Loucy (cell line): ENCODE measurements at regions not wholly inside any gene's neighbourhood (a gene's known extent, or its start where the extent isn't known, plus 50 kb on each side); places are given as distances from the start of the nearest gene placed in this dataset.

Source experiments
- H2AFZ ChIP-seq: fragments of 200-600 bp; sonication (generic); 2 replicates; pipeline ENCODE4 v1.6.0; 2016; ENCODE audit warnings: antibody characterized with exemption, mild to moderate bottlenecking, low read length, moderate library complexity
- H3F3A ChIP-seq: fragments of 200-600 bp; 2 replicates; pipeline ENCODE4 v1.6.0; 2016; ENCODE audit warnings: antibody characterized with exemption, low read depth, mild to moderate bottlenecking
- H3K27me3 ChIP-seq: fragments of 200-600 bp; sonication (generic); 2 replicates; pipeline ENCODE4 v1.6.1; 2014; ENCODE audit warnings: low read length, mild to moderate bottlenecking; ENCODE audit not compliant: insufficient read depth, poor library complexity, severe bottlenecking
- H3K36me3 ChIP-seq: fragments of 200-600 bp; sonication (generic); 2 replicates; pipeline ENCODE4 v1.6.1; 2016; ENCODE audit warnings: low read length; ENCODE audit not compliant: insufficient read depth
- H3K4me1 ChIP-seq: fragments of 200-600 bp; sonication (generic); 2 replicates; pipeline ENCODE4 v1.5.1; 2014; ENCODE audit warnings: low read length, mild to moderate bottlenecking; ENCODE audit not compliant: insufficient read depth, poor library complexity, severe bottlenecking
- H3K4me2 ChIP-seq: fragments of 200-600 bp; sonication (generic); 2 replicates; pipeline ENCODE4 v1.6.0; 2014; ENCODE audit warnings: antibody characterized with exemption, low read length, low read depth, mild to moderate bottlenecking; ENCODE audit not compliant: poor library complexity, severe bottlenecking
- H3K4me3 ChIP-seq: fragments of 200-600 bp; sonication (generic); 2 replicates; pipeline ENCODE4 v1.5.1; 2014; ENCODE audit warnings: low read length, mild to moderate bottlenecking, mixed read lengths; ENCODE audit not compliant: poor library complexity, severe bottlenecking
- H3K79me2 ChIP-seq: fragments of 200-600 bp; sonication (generic); 2 replicates; pipeline ENCODE4 v1.6.1; 2014; ENCODE audit warnings: low read length; ENCODE audit not compliant: insufficient read depth
- H3K9ac ChIP-seq: fragments of 200-600 bp; sonication (generic); 2 replicates; pipeline ENCODE4 v1.6.0; 2014; ENCODE audit warnings: mild to moderate bottlenecking, low read depth, low read length, moderate library complexity; ENCODE audit not compliant: poor library complexity, severe bottlenecking
- H3K9me2 ChIP-seq: fragments of 200-600 bp; sonication (generic); replicated peaks from 2 replicates; pipeline ENCODE4 v1.6.1; 2016; ENCODE audit warnings: low read depth, low read length, mixed read lengths
- H3K9me3 ChIP-seq: fragments of 200-600 bp; sonication (generic); 2 replicates; pipeline ENCODE4 v1.6.1; 2014; ENCODE audit warnings: mild to moderate bottlenecking, antibody characterized with exemption, low read length, low read depth; ENCODE audit not compliant: insufficient read depth
- H4K20me1 ChIP-seq: fragments of 200-600 bp; sonication (generic); 2 replicates; pipeline ENCODE4 v1.6.0; 2014; ENCODE audit warnings: antibody characterized with exemption, low read length, mild to moderate bottlenecking; ENCODE audit not compliant: insufficient read depth, poor library complexity, severe bottlenecking
- EZH2phosphoT487 ChIP-seq: fragments of 200-600 bp; IDR thresholded peaks from 2 replicates; pipeline ENCODE4 v1.6.1; 2018; ENCODE audit warnings: antibody characterized with exemption, mild to moderate bottlenecking, moderate library complexity, borderline replicate concordance
- TF ChIP-seq, protein P1 (sequence below): fragments of 200-600 bp; sonication (generic); conservative IDR thresholded peaks from 2 replicates; pipeline ENCODE4 v1.5.1; 2014; ENCODE audit warnings: mild to moderate bottlenecking, antibody characterized with exemption, low read length

DNA sequence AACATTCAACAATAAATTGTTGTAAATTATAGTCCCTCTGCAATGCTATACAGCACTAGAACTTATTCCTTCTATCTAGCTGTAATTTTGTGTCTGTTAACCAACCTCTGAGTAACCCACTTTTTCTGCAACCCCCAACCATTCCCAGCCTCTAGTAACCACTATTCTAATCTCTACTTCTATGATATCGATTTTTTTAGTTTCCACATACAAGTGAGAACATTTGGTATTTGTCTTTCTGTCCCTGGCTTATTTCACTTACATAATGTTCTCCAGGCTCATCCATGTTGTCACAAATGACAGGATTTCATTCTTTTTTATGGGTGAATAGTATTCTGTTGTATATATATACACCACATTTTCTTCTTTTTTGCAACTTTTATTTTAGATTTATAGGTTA lies 147.6 kb downstream of the MAIP1 start:
- H3K36me3 ChIP-seq, result no peaks in the 10 kb centered on the region
- H3K4me3 ChIP-seq, result no peak overlapping the region
- no peaks in the 10 kb centered on the region for H3K4me1 ChIP-seq
- no peaks in the 10 kb centered on the region for H3K9me2 ChIP-seq
- no peaks in the 10 kb centered on the region for H3K79me2 ChIP-seq
- no peak overlapping the region for H3K4me2 ChIP-seq
- no peak overlapping the region for H3K9ac ChIP-seq
- H3K27me3 ChIP-seq, result no peaks in the 10 kb centered on the region
- H4K20me1 ChIP-seq, result no peaks in the 10 kb centered on the region
- H3K9me3 ChIP-seq, result no peaks in the 10 kb centered on the region
- TF ChIP-seq, protein P1, sequence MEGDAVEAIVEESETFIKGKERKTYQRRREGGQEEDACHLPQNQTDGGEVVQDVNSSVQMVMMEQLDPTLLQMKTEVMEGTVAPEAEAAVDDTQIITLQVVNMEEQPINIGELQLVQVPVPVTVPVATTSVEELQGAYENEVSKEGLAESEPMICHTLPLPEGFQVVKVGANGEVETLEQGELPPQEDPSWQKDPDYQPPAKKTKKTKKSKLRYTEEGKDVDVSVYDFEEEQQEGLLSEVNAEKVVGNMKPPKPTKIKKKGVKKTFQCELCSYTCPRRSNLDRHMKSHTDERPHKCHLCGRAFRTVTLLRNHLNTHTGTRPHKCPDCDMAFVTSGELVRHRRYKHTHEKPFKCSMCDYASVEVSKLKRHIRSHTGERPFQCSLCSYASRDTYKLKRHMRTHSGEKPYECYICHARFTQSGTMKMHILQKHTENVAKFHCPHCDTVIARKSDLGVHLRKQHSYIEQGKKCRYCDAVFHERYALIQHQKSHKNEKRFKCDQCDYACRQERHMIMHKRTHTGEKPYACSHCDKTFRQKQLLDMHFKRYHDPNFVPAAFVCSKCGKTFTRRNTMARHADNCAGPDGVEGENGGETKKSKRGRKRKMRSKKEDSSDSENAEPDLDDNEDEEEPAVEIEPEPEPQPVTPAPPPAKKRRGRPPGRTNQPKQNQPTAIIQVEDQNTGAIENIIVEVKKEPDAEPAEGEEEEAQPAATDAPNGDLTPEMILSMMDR, result no peak
- TF ChIP-seq EZH2phosphoT487, result no peak
- no peak overlapping the region for H2AFZ ChIP-seq
- no peaks in the 10 kb centered on the region for H3F3A ChIP-seq

DNA sequence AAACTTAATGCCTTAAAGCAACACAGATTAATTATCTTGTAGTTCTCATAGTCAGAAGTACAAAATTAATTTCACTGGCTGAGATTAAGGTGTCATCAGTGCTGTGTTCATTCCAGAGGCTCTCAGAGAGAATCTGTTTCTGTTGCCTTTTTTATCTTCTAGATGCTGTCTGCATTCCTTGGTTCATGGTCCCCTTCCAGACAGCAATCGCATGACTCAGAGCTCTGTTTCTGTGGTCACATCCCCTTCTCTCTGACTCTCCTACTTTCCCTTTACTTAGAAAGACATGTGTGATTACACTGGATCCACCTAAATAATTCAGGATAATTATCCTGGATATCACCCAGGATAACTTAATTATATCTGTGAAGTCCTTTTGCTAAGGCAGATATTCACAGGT lies 148.6 kb downstream of the MAIP1 start:
- Histone ChIP-seq H3K4me2 (no peak overlapping the region), H3K9me2 (no peaks in the 10 kb centered on the region), H4K20me1 (no peaks in the 10 kb centered on the region)

DNA sequence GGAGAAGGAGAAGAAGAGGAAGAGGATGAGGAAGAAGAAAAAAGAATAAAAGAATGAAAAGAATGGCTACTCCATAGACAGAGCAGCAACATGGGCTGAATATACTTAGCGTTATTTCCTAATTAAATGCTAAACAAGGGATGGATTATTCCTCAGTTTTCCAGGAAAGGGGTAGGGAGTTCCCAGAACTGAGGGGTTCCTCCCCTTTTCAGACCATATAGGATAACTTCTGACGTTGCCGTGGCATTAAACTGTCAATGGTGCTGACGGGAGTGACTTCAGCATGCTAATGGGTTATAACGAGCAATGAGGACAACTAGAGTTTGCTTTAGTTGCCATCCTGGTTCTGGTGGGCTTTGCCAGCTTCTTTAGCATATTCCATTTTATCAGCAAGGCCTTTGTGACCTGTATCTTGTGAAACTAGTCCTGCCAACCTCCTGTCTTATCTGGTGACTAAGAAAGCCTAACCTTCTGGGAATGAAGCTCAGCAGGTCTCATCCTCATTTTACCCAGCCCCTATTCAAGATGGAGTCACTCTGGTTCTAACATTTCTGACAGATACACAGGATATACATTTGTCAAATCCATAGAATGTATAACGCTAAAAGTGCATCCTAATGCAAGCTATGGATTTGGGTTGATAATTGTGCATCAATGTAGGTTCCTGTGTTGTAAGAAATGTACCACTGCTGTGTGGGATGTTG lies 152.3 kb downstream of the MAIP1 start:
- Histone ChIP-seq H3F3A (no peaks in the 10 kb centered on the region), H3K9me2 (no peaks in the 10 kb centered on the region), H3K4me1 (no peaks in the 10 kb centered on the region), H3K9ac (no peak overlapping the region), H3K36me3 (no peaks in the 10 kb centered on the region), H4K20me1 (no peaks in the 10 kb centered on the region), H3K4me2 (no peak overlapping the region), H3K9me3 (no peaks in the 10 kb centered on the region), H3K27me3 (no peaks in the 10 kb centered on the region), H3K79me2 (no peaks in the 10 kb centered on the region), H2AFZ (no peak overlapping the region), H3K4me3 (no peak overlapping the region)
- TF ChIP-seq EZH2phosphoT487, result no peak
- TF ChIP-seq, protein P1, result no peak

More for the DNA sequence above, 148.6 kb downstream of the MAIP1 start:
- H2AFZ ChIP-seq, result no peak overlapping the region
- H3K27me3 ChIP-seq, result no peaks in the 10 kb centered on the region
- H3K79me2 ChIP-seq, result no peaks in the 10 kb centered on the region
- no peaks in the 10 kb centered on the region for H3K9me3 ChIP-seq
- H3K36me3 ChIP-seq, result no peaks in the 10 kb centered on the region
- H3K9ac ChIP-seq, result no peak overlapping the region
- H3K4me1 ChIP-seq, result no peaks in the 10 kb centered on the region
- TF ChIP-seq, protein P1, result no peak
- TF ChIP-seq EZH2phosphoT487, result no peak
- no peak overlapping the region for H3K4me3 ChIP-seq
- no peaks in the 10 kb centered on the region for H3F3A ChIP-seq
